Amniotic epithelial cell (primary cell): ENCODE measurements at regions not wholly inside any gene's neighbourhood (a gene's known extent, or its start where the extent isn't known, plus 50 kb on each side); places are given as distances from the start of the nearest gene placed in this dataset.
A peak's percentile ranks its signal among the peaks of the same experiment; 100 is the strongest.

Experiments
- DNase-seq: peaks from one replicate; pipeline ENCODE4 v3.0.0-alpha.2; 2010; ENCODE audit warnings: low read depth

GRCh38 chr4:144302704-144303536 lies 162.4 kb upstream of the GYPA start:
- no peak for DNase-seq

- no peak for DNase-seq
Observed at GRCh38 chr4:144304025-144304424, 163.5 kb upstream of the GYPA start.

- no peak for DNase-seq
Observed at GRCh38 chr4:144310535-144310934, 170.0 kb upstream of the GYPA start.

- no peak for DNase-seq
Observed at GRCh38 chr4:144313370-144313769, 172.9 kb upstream of the GYPA start.

GRCh38 chr4:144316869-144317268 lies 176.4 kb upstream of the GYPA start:
- DNase-seq, result no peak

- no peak for DNase-seq
Observed at GRCh38 chr4:144318797-144319196, 178.3 kb upstream of the GYPA start.

GRCh38 chr4:144336633-144337032 lies 196.1 kb upstream of the GYPA start:
- no peak for DNase-seq

GRCh38 chr4:144338148-144338547 lies 197.6 kb upstream of the GYPA start:
- DNase-seq, result no peak

GRCh38 chr4:144338834-144339233 lies 198.3 kb upstream of the GYPA start:
- no peak for DNase-seq

GRCh38 chr4:144340931-144341330 lies 200.4 kb upstream of the GYPA start:
- no peak for DNase-seq

GRCh38 chr4:144342949-144343760 lies 202.6 kb upstream of the GYPA start:
- no peak for DNase-seq

- DNase-seq, result no peak
Observed at GRCh38 chr4:144347121-144347520, 206.6 kb upstream of the GYPA start.

GRCh38 chr4:144350706-144351105 lies 210.2 kb upstream of the GYPA start:
- DNase-seq, result peak; percentile 26

- DNase-seq, result no peak
Observed at GRCh38 chr4:144351306-144351705, 210.8 kb upstream of the GYPA start.

GRCh38 chr4:144353292-144353691 lies 212.8 kb upstream of the GYPA start:
- no peak for DNase-seq

- peak; percentile 93 for DNase-seq
Observed at GRCh38 chr4:144355811-144356757, 215.6 kb upstream of the GYPA start.

GRCh38 chr4:144356941-144357381 lies 216.4 kb upstream of the GYPA start:
- DNase-seq, result no peak

GRCh38 chr4:144357975-144358374 lies 217.5 kb upstream of the GYPA start:
- DNase-seq, result no peak

- DNase-seq, result no peak
Observed at GRCh38 chr4:144360146-144360793, 219.8 kb upstream of the GYPA start.

GRCh38 chr4:144362366-144362765 lies 221.8 kb upstream of the GYPA start:
- DNase-seq, result no peak

GRCh38 chr4:144363890-144364289 lies 223.4 kb upstream of the GYPA start:
- no peak for DNase-seq

- no peak for DNase-seq
Observed at GRCh38 chr4:144366425-144366824, 225.9 kb upstream of the GYPA start.
